Retinal pigment epithelial cell (primary cell): ENCODE measurements at regions not wholly inside any gene's neighbourhood (a gene's known extent, or its start where the extent isn't known, plus 50 kb on each side); places are given as distances from the start of the nearest gene placed in this dataset.

Source experiments
- DNase-seq: peaks from one replicate; pipeline ENCODE4 v3.0.0-alpha.2; 2010; ENCODE audit warnings: low read depth
- H3K4me3 ChIP-seq: 2 replicates; pipeline ENCODE4 v1.5.1; 2011; ENCODE audit warnings: mild to moderate bottlenecking, low read length, control low read depth, moderate library complexity
- TF ChIP-seq, protein P1 (sequence below): conservative IDR thresholded peaks from 2 replicates; pipeline ENCODE4 v1.5.1; 2011; ENCODE audit warnings: low read depth, low read length, control low read depth, inconsistent platforms

- H3K4me3 ChIP-seq: no peak overlapping the region
- DNase-seq: no peak
- TF ChIP-seq, protein P1, sequence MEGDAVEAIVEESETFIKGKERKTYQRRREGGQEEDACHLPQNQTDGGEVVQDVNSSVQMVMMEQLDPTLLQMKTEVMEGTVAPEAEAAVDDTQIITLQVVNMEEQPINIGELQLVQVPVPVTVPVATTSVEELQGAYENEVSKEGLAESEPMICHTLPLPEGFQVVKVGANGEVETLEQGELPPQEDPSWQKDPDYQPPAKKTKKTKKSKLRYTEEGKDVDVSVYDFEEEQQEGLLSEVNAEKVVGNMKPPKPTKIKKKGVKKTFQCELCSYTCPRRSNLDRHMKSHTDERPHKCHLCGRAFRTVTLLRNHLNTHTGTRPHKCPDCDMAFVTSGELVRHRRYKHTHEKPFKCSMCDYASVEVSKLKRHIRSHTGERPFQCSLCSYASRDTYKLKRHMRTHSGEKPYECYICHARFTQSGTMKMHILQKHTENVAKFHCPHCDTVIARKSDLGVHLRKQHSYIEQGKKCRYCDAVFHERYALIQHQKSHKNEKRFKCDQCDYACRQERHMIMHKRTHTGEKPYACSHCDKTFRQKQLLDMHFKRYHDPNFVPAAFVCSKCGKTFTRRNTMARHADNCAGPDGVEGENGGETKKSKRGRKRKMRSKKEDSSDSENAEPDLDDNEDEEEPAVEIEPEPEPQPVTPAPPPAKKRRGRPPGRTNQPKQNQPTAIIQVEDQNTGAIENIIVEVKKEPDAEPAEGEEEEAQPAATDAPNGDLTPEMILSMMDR: no peak
These were observed 659.8 kb downstream of the TLE4 start for GRCh38 chr9:80231318-80232236.

DNA sequence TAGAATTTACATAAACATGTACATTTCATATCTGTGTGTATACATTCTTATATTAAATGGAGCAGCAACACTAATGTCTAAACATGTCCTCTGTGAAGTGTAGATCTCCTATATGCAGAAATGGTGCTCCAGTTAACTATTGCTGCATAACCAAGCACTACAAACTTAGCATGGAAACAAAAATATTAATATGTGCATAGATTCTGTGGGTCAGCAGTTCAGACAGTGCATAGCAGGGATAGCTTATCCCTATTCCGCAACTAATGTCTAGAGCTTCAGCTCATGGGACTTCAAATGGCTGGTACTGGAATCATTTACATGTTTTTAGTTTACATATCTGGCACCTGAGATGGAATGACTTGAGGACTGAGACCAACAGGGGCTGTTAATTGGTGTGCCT lies 652.1 kb downstream of the TLE4 start:
- H3K4me3 ChIP-seq: no peak overlapping the region
- TF ChIP-seq, protein P1: no peak
- no peak for DNase-seq

- DNase-seq: no peak
- TF ChIP-seq, protein P1: no peak
These were observed 650.9 kb downstream of the TLE4 start for GRCh38 chr9:80222466-80223169.

GRCh38 chr9:80218328-80218727 lies 646.6 kb downstream of the TLE4 start:
- H3K4me3 ChIP-seq: no peak overlapping the region
- TF ChIP-seq, protein P1: no peak
- no peak for DNase-seq

More at GRCh38 chr9:80222466-80223169, 650.9 kb downstream of the TLE4 start:
- H3K4me3 ChIP-seq: no peak overlapping the region

DNA sequence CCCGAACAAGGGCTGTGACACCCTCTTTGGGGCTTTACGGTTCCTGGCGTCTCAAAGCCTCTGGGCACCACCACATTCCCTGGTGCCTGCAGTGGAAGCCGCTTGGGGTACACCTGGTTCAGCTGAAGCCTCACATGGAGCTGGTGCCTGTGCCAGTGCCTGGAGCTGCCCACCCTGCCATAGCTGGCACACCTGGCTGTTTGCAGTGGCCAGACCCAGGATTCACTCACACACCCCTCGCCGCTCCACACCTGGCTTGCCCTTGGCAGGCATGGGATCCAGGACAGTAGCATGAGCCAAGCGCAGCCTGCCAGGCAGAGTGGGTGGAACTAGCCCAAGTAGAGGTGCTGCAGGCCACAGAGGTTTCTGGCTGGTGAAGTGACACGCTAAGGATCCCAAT lies 641.8 kb downstream of the TLE4 start:
- DNase-seq: no peak
- TF ChIP-seq, protein P1: no peak
- H3K4me3 ChIP-seq: no peak overlapping the region

- TF ChIP-seq, protein P1: no peak
- no peak overlapping the region for H3K4me3 ChIP-seq
- no peak for DNase-seq
These were observed 636.9 kb downstream of the TLE4 start for GRCh38 chr9:80208696-80209095.

- no peak for DNase-seq
These were observed 632.3 kb downstream of the TLE4 start for GRCh38 chr9:80204054-80204453.

More at GRCh38 chr9:80204054-80204453, 632.3 kb downstream of the TLE4 start:
- TF ChIP-seq, protein P1: no peak
- no peak overlapping the region for H3K4me3 ChIP-seq
